Mesenchymal stem cell (in vitro differentiated cells and primary cell): ENCODE measurements at regions not wholly inside any gene's neighbourhood (a gene's known extent, or its start where the extent isn't known, plus 50 kb on each side); places are given as distances from the start of the nearest gene placed in this dataset.

Experiments
- DNase-seq: peaks from one replicate; pipeline ENCODE4 v3.0.0-alpha.2; 2013
- H2AFZ ChIP-seq: one replicate; pipeline ENCODE4 v1.6.1; 2013; ENCODE audit warnings: low read depth, mild to moderate bottlenecking, control low read depth, inconsistent platforms, low read length, moderate library complexity
- H2AK5ac ChIP-seq: 2 replicates; pipeline ENCODE4 v1.6.1; 2013; ENCODE audit warnings: low read length, moderate library complexity, mild to moderate bottlenecking, inconsistent platforms; ENCODE audit not compliant: severe bottlenecking
- H2BK120ac ChIP-seq: one replicate; pipeline ENCODE4 v1.6.1; 2013; ENCODE audit warnings: low read depth, mild to moderate bottlenecking, inconsistent platforms, low read length, moderate library complexity
- H2BK12ac ChIP-seq, 2 experiments: one replicate each; pipeline ENCODE4 v1.6.1; 2013; ENCODE audit warnings: inconsistent platforms in 2 of 2, low read length in 2 of 2, mild to moderate bottlenecking in 2 of 2, moderate library complexity in 2 of 2, control low read depth in 1 of 2
- H2BK15ac ChIP-seq: one replicate; pipeline ENCODE4 v1.6.1; 2013; ENCODE audit warnings: mild to moderate bottlenecking, low read depth, inconsistent platforms; ENCODE audit not compliant: poor library complexity, severe bottlenecking
- H2BK5ac ChIP-seq: 2 replicates; pipeline ENCODE4 v1.6.1; 2013; ENCODE audit warnings: low read depth, mild to moderate bottlenecking, low read length, control low read depth, inconsistent platforms; ENCODE audit not compliant: poor library complexity, severe bottlenecking
- H3K14ac ChIP-seq, 2 experiments: one replicate each; pipeline ENCODE4 v1.6.1; 2013; ENCODE audit warnings: inconsistent platforms in 2 of 2, low read length in 2 of 2, control low read depth in 1 of 2, mild to moderate bottlenecking in 1 of 2, moderate library complexity in 1 of 2
- H3K18ac ChIP-seq, 2 experiments: one replicate each; pipeline ENCODE4 v1.6.1; 2013; ENCODE audit warnings: inconsistent platforms in 2 of 2, low read length in 2 of 2, control low read depth in 1 of 2, low read depth in 1 of 2, mild to moderate bottlenecking in 1 of 2
- H3K23ac ChIP-seq, 2 experiments: one replicate each; pipeline ENCODE4 v1.6.1; 2013; ENCODE audit warnings: inconsistent platforms in 2 of 2, low read length in 2 of 2, mild to moderate bottlenecking in 2 of 2, moderate library complexity in 2 of 2, control low read depth in 1 of 2
- H3K27ac ChIP-seq: 2 replicates; pipeline ENCODE4 v1.5.1; 2013; ENCODE audit warnings: mild to moderate bottlenecking, moderate library complexity, low read length, control low read depth, inconsistent platforms; ENCODE audit not compliant: poor library complexity, severe bottlenecking
- H3K27me3 ChIP-seq, 2 experiments: 2 replicates each; pipeline versions ENCODE4 v1.6.1 to v1.7.0; 2013; ENCODE audit warnings: low read length in 2 of 2, mild to moderate bottlenecking in 2 of 2, moderate library complexity in 2 of 2, control low read depth in 1 of 2, inconsistent platforms in 1 of 2; ENCODE audit not compliant: control insufficient read depth in 1 of 2, insufficient read depth in 1 of 2
- H3K36me3 ChIP-seq, 2 experiments: 2 replicates each; pipeline versions ENCODE4 v1.6.1 to v1.7.0; 2013; ENCODE audit warnings: low read length in 2 of 2, control low read depth in 1 of 2, inconsistent platforms in 1 of 2, low read depth in 1 of 2, mild to moderate bottlenecking in 1 of 2; ENCODE audit not compliant: insufficient read depth in 2 of 2, control insufficient read depth in 1 of 2
- H3K4ac ChIP-seq, 2 experiments: one replicate each; pipeline ENCODE4 v1.6.1; 2013; ENCODE audit warnings: inconsistent platforms in 2 of 2, low read length in 2 of 2, mild to moderate bottlenecking in 2 of 2, moderate library complexity in 2 of 2, control low read depth in 1 of 2, low read depth in 1 of 2
- H3K4me1 ChIP-seq: 2 replicates; pipeline ENCODE4 v1.6.1; 2013; ENCODE audit warnings: low read depth, low read length, control low read depth; ENCODE audit not compliant: control insufficient read depth, insufficient read depth
- H3K4me2 ChIP-seq: 2 replicates; pipeline ENCODE4 v1.6.1; 2013; ENCODE audit warnings: low read length, mild to moderate bottlenecking, inconsistent platforms; ENCODE audit not compliant: poor library complexity, severe bottlenecking
- H3K4me3 ChIP-seq, 2 experiments: 2 replicates each; pipeline versions ENCODE4 v1.5.1 to v1.7.0; 2013; ENCODE audit warnings: low read length in 2 of 2, mild to moderate bottlenecking in 2 of 2, control low read depth in 1 of 2, low read depth in 1 of 2; ENCODE audit not compliant: insufficient read depth in 1 of 2
- H3K79me1 ChIP-seq: replicated peaks from 2 replicates; pipeline ENCODE4 v1.6.1; 2013; ENCODE audit warnings: mild to moderate bottlenecking, control low read depth, low read length, inconsistent platforms; ENCODE audit not compliant: poor library complexity, severe bottlenecking
- H3K9ac ChIP-seq: 2 replicates; pipeline ENCODE4 v1.7.0; 2013; ENCODE audit warnings: mild to moderate bottlenecking, low read length, moderate library complexity
- H3K9me3 ChIP-seq: 2 replicates; pipeline ENCODE4 v1.7.0; 2013; ENCODE audit warnings: mild to moderate bottlenecking, low read length; ENCODE audit not compliant: control insufficient read depth
- H4K8ac ChIP-seq: one replicate; pipeline ENCODE4 v1.6.1; 2013; ENCODE audit warnings: inconsistent platforms, mild to moderate bottlenecking, low read length, moderate library complexity
- H4K91ac ChIP-seq: one replicate; pipeline ENCODE4 v1.6.1; 2013; ENCODE audit warnings: mild to moderate bottlenecking, low read length, inconsistent platforms
- WGBS: methylation state at CpG from one replicate; pipeline ENCODE4 v1.1.7; 2013; ENCODE audit warnings: mixed read lengths; 5-methylcytosine and 5-hydroxymethylcytosine counted together

- Histone ChIP-seq H3K4me3 (no peak overlapping the region), H2AK5ac (no peak overlapping the region), H3K79me1 (peaks cover 23% of the 10 kb centered on the region), H3K9ac (no peak overlapping the region), H3K9me3 (no peaks in the 10 kb centered on the region), H2BK120ac (no peak overlapping the region), H2BK15ac (no peak overlapping the region), H2BK5ac (no peak overlapping the region), H3K18ac (no peak overlapping the region), H4K91ac (no peak overlapping the region), H3K14ac (no peak overlapping the region), H3K27ac (no peak overlapping the region), H4K8ac (no peak overlapping the region), H2AFZ (no peak overlapping the region), H3K23ac (no peak overlapping the region), H3K4me1 (peaks cover 25% of the 10 kb centered on the region), H3K36me3 (no peaks in the 10 kb centered on the region), H2BK12ac (no peak overlapping the region), H3K4ac (no peak overlapping the region), H3K4me2 (no peak overlapping the region), H3K27me3 (no peaks in the 10 kb centered on the region)
- no peak for DNase-seq
- 96% methylated on average over 8 of the region's 10 CpGs for WGBS
Observed at GRCh38 chr15:62450061-62450460, 285.0 kb upstream of the C2CD4B start.

GRCh38 chr15:62452026-62452425 lies 286.9 kb upstream of the C2CD4B start:
- no peak overlapping the region for H3K4me3 ChIP-seq
- DNase-seq = no peak
- H3K18ac ChIP-seq = peak overlapping the region in 1 of 2 experiments; percentile 49
- H2AK5ac ChIP-seq = no peak overlapping the region
- peaks cover 23% of the 10 kb centered on the region for H3K79me1 ChIP-seq
- no peak overlapping the region for H4K8ac ChIP-seq
- no peak overlapping the region for H3K4me2 ChIP-seq
- H3K4me1 ChIP-seq = peaks cover 36% of the 10 kb centered on the region
- H2AFZ ChIP-seq = no peak overlapping the region
- no peaks in the 10 kb centered on the region for H3K27me3 ChIP-seq
- H2BK15ac ChIP-seq = no peak overlapping the region
- no peak overlapping the region for H2BK120ac ChIP-seq
- 89% methylated on average over 7 of the region's 9 CpGs for whole genome bisulfite sequencing
- H3K36me3 ChIP-seq = peaks cover 0 to 3% of the 10 kb centered on the region in 2 experiments
- no peak overlapping the region for H3K27ac ChIP-seq
- H4K91ac ChIP-seq = no peak overlapping the region
- H3K23ac ChIP-seq = no peak overlapping the region
- H3K14ac ChIP-seq = no peak overlapping the region
- H3K9me3 ChIP-seq = no peaks in the 10 kb centered on the region
- H2BK5ac ChIP-seq = no peak overlapping the region
- no peak overlapping the region for H3K9ac ChIP-seq
- peak overlapping the region in 1 of 2 experiments; percentile 52 for H3K4ac ChIP-seq
- H2BK12ac ChIP-seq = peak overlapping the region in 1 of 2 experiments; percentile 34

GRCh38 chr15:62452667-62453066 lies 287.6 kb upstream of the C2CD4B start:
- H3K27ac ChIP-seq = no peak overlapping the region

GRCh38 chr15:62453375-62453774 lies 288.3 kb upstream of the C2CD4B start:
- Histone ChIP-seq H2BK15ac (no peak overlapping the region), H3K9ac (peak overlapping the region; percentile 61), H3K36me3 (peaks cover 0 to 3% of the 10 kb centered on the region in 2 experiments), H3K79me1 (peaks cover 28% of the 10 kb centered on the region), H3K27me3 (no peaks in the 10 kb centered on the region), H3K23ac (no peak overlapping the region), H3K18ac (peak overlapping the region in 1 of 2 experiments; percentile 92), H3K4ac (peak overlapping the region in 1 of 2 experiments; percentile 69), H2BK120ac (no peak overlapping the region), H3K27ac (no peak overlapping the region), H3K4me3 (peak overlapping the region in 1 of 2 experiments; percentile 12), H2BK12ac (no peak overlapping the region), H3K4me2 (no peak overlapping the region), H4K8ac (no peak overlapping the region), H3K4me1 (peaks cover 35% of the 10 kb centered on the region), H3K14ac (no peak overlapping the region), H2AK5ac (no peak overlapping the region), H2AFZ (no peak overlapping the region), H3K9me3 (no peaks in the 10 kb centered on the region), H4K91ac (no peak overlapping the region), H2BK5ac (no peak overlapping the region)
- DNase-seq = peak; percentile 54
- WGBS = 66% methylated on average over 3 of the region's 3 CpGs

More at GRCh38 chr15:62452667-62453066, 287.6 kb upstream of the C2CD4B start:
- H3K4me2 ChIP-seq = no peak overlapping the region
- WGBS = 83% methylated on average over 3 of the region's 4 CpGs
- H3K27me3 ChIP-seq = no peaks in the 10 kb centered on the region
- no peak overlapping the region for H2BK5ac ChIP-seq
- H4K8ac ChIP-seq = no peak overlapping the region
- H3K14ac ChIP-seq = no peak overlapping the region
- no peak for DNase-seq
- H2BK12ac ChIP-seq = no peak overlapping the region
- H3K18ac ChIP-seq = peak overlapping the region in 1 of 2 experiments; percentile 80
- H3K79me1 ChIP-seq = peaks cover 26% of the 10 kb centered on the region
- H2AK5ac ChIP-seq = peak overlapping the region; percentile 3
- H4K91ac ChIP-seq = no peak overlapping the region
- H3K9me3 ChIP-seq = no peaks in the 10 kb centered on the region
- H2BK15ac ChIP-seq = no peak overlapping the region
- H3K9ac ChIP-seq = peak overlapping the region; percentile 61
- H3K4me1 ChIP-seq = peaks cover 37% of the 10 kb centered on the region
- no peak overlapping the region for H2BK120ac ChIP-seq
- H3K23ac ChIP-seq = no peak overlapping the region
- no peak overlapping the region for H3K4ac ChIP-seq
- no peak overlapping the region for H3K4me3 ChIP-seq
- H3K36me3 ChIP-seq = peaks cover 0 to 3% of the 10 kb centered on the region in 2 experiments
- no peak overlapping the region for H2AFZ ChIP-seq
